Suppressor macrophage treated with lipopolysaccharide for 4 hours (primary cell): ENCODE measurements at regions not wholly inside any gene's neighbourhood (a gene's known extent, or its start where the extent isn't known, plus 50 kb on each side); places are given as distances from the start of the nearest gene placed in this dataset.

Experiments
- DNase-seq: peaks from one replicate; pipeline ENCODE4 v3.0.0-alpha.2; 2020

DNA sequence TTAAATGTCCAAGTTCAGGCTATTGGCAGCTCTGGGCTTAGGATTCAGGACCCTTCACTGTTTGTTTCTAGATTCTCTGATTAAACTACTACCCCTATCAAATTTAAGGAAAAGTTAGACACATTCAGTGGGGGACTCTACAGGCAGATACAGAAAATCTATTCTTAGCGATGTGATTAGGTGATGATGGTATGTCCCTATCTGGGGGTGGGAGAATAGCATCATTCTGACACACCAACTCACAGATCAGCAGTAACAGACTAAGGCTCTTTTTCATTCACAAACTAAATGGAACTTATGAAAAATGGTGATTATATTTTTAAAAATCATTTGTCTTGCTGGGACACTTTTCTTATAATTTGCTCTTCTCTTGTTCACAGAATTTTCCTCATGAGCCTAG is 232.9 kb upstream of the CDH2 start:
- DNase-seq = no peak

DNA sequence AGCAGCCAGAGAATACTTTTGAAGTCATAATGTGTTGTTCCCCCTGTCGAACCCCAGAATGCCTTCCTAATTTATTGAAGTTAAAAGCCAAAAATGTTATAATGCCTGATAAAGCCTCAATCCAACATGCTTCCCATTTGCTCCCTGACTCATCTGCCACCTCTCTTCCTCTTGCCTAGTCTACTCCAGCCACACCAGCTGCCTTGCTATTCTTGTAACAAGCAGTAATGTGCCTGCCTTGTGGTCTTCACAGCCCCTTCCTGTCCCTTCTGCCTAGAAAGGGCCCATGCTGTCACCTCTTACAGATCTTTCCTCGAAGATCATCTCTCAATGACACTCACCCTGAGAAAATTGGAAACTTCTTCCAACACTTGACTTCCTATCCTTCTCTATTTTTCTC is 231.6 kb upstream of the CDH2 start:
- DNase-seq = no peak

DNA sequence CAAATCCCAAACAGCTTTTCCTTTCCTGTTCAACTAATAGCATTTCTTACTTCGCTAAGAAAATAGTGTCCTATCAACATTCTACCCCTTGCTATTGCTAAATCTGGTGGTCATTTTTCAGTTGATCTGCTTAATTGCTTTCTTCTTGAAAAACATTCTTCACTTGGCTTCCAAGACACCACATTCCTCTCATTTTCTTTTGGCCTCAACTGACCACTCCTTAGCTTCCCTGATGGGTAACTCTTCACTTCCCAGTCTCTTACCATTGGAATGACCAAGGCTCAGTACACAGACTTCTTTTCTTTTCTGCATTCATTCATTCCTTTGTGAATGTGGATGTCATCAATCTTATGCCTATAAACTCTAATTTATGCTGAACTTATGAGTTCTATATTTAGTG is 230.8 kb upstream of the CDH2 start:
- DNase-seq = no peak

DNA sequence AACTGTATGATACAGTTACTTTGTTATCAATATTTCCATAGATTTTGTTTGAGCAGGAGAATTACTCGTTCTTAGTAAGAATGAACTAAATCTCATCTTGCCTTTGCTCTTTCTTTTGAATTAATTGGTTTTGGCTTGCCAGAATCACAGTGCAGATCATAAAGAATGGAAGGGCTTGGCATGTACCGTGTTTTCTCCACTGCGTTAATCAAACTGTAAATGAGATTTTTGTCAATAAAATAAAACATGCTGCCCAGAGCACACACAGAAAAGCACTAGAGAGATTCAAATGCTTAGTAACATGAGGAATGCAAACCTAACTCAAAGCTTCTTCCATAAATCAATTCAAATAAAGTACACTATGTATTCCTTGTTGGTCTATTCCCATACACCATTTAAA is 229.6 kb upstream of the CDH2 start:
- no peak for DNase-seq

DNA sequence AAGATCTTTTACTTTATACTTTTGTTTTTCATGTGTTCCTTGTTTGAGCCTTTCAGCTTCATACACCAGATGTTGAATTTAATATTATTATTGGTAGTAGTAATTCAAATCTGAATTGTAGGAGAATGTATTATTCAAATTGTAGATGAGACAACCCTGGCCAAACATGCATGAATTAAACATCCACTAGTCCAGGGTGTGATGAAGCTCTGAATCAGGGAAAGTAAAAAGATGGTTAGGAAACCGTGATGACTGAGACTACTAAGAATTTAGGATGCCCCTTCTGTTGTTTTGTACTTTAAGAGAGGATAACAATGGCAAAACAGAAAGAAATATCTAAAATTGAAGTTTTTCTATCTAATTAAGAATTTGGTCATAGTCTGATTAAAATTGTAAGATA is 227.8 kb upstream of the CDH2 start:
- DNase-seq = no peak

DNA sequence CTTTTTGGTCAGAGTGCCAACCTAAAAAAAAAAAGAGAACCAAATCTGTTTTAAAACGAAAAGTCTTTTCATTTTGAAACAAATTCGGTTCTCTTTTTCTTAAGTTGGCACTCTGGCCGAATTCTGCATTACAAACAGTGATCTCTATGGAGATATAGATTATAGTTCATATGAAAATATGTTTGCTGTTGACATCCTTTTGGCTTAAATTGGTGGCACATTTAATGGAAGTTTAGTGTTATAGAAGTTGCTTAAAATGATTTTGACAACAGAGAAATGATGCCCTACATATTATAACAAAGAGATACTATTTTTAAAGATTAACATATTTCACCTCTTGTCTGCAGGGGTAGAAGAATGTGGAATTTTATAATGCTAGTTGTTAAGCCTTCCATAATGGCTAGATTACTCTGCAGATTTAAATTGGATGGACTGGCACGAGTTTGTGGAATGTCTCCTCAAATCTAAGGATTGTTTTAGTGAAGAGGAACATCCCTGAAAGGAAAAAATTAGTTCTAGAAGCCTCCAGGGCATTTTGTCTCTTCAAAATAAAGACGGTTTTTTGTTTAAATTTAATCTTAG is 222.9 kb upstream of the CDH2 start:
- DNase-seq = no peak

DNA sequence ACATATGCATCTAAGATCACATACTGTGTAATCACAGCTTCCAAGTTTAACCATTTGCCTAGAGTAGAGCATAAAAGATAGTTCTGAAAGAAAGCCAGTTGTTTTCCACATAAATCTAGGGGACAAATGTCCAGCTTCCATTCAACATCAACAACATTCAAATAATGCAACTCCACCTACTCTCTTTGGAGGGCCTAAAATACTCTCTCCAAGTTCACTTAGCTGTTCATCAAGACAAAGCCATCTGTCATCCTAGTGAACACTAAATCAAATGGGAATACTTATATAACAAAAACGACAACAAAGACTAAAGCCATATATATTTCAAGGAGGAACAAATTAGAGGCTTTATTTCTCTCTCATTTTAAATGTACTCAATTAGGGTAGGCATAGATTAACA is 221.5 kb upstream of the CDH2 start:
- DNase-seq = no peak

DNA sequence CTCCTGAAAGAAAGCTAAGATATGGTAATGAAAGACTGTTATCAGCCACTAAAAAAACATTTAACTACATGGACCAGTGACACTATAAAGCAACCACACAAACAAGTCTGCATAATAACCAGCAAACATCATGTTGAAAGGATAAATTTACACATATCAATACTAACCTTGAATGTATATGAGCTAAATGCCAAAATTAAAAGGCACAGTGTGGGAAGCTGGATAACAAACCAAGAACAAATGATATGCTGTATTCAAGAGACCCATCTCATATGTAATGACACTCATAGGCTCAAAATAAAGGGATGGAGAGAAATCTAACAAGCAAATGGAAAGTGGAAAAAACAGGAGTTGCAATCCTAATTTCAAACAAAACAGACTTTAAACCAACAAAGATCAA is 213.1 kb upstream of the CDH2 start:
- DNase-seq = no peak

DNA sequence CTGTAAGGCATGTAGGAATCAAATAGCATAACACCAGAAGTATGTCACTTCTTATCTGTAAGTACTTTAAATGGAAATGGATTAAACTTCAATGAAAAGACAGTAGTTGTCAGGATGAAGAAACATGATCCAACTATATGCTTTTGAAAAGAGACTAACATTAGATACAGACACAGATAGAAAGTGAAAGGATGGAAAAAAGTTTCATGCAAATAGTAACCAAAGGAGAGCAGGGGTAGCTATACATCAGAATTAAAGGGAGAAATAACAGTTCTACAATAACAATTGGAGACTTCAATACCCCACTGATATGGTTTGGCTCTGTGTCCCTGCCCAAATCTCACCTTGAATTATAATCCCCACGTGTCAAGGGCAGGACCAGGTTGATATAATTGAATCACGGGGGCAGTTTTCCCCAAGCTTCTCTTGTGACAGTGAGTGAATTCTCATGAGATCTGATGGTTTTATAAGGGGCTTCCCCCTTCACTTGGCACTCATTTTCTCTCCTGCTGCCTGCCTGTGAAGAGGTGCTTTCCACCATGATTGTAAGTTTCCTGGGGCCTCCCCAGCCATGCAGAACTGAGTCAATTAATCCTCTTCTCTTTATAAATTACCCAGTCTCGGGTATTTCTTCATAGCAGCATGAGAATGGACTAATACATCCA is 205.4 kb upstream of the CDH2 start:
- no peak for DNase-seq

DNA sequence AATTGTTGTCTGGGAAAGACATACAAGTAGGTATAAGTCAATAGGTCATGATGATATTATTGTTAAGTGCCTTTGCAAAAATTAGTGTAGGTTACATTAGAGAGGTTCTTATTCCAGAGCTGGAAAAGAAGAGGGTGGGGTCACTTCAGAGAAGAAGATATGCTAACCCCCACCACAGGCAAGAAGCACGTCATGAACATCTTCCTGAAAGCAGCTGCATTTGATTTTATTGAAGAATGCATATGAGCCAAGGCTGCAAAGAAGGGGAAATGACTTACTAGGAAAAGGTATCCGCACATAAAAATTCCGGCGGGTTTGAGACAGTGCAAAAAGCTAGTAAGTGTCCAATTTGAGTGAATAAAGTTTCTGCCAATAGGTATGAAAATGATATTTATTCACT is 195.3 kb upstream of the CDH2 start:
- no peak for DNase-seq

DNA sequence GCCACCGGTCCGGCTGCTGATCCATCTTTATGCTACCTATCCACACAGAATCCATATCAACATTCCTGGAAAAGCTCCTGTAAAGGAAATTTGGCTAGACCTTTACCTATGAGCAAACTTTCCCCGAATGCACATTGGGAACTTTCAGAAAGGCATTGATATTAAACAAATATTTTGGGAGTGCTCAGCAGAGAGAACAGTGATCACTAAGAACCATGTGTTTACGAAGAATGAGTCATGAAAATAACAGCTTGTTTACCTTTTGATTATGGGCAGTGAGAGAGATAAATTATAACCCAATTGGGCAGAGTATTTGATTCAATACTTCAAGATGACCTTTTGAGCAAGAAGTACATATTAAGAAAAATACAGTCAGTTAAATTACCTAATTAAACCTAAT is 189.7 kb upstream of the CDH2 start:
- DNase-seq = no peak

DNA sequence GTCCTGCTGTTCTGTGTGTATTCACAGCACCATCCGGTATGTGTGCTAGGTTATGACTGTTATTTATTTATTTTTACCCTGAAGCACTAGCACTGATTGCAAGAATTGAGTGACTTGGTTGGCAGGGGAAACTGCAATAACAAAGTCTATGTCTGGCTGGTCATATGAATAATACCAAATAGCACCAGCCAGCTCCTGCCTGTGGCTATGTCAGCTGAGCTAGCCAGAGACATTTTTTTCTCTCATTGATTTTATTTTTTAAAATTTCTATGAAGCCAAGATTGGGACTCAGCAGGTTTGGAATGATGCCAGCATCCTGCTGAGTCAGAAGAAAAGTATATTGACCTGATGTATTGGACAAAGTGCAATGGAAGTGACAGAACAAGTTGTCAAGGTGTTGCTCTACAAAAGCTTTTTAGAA is 188.5 kb upstream of the CDH2 start:
- no peak for DNase-seq

DNA sequence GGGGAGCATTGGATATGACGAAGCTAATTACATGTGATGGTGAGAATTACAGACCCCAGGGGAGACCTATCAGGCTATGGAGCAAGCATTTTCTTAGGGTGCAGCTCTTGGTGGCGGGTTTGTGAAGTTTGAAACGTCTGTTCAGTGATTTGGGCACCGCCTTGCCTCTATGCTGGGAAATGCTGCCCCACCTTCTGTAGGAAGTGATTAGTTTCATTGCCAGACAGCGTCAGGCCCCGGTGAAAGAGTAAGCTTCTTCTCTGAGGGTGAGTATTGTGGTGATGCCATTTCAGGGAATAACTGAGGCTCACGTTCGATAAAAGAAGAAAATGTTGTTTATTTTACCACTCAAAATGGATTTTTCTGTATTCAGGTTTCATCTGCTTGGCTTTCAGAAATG is 186.2 kb upstream of the CDH2 start:
- DNase-seq = no peak

DNA sequence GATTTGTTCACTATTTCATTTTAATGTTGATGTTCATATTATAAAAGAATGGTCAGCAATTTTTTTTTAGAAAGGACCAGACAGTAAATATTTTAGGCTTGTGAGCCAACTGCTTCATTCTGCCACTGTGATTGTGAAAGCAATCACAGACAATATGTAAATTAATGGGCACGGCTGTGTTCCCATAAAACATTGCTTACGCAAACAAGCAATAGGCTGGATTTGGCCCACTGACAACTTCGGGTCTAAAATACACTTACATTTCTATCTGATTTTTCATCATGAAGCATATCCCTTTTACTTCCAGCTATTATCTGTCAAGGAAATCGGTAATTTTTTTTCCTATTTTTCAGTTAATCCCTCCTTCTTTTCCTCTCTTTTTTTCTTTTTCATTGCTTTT is 182.2 kb upstream of the CDH2 start:
- DNase-seq = no peak

DNA sequence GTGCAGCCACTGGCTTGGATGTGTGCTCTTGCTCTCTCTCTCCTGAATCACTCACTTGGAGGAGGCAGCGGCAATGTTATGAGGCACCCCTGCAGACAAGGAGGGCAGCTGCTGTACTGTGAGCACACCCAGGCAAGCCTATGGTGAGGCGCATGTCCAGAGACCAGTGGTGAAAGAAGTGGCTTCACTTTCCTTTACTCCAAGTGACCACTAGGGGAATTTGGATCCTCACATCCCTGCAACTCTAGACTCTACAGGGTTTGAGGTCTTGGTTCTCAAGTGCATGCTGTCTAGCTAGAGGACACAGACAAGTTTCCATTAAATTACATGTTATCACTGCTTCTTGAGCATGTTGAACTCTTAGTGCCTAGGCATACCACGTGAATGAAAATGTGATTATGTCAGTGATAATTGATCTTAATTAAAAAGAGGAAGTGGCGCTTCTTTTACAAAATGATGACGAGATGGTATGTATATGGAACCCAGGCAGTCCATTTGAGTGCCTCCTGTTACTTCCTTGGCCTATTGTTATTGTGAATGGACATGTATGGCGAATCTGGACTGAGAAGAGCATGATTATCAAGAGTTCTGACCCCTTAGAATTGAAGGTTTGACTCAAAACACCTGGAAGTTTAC is 181.0 kb upstream of the CDH2 start:
- DNase-seq = no peak

DNA sequence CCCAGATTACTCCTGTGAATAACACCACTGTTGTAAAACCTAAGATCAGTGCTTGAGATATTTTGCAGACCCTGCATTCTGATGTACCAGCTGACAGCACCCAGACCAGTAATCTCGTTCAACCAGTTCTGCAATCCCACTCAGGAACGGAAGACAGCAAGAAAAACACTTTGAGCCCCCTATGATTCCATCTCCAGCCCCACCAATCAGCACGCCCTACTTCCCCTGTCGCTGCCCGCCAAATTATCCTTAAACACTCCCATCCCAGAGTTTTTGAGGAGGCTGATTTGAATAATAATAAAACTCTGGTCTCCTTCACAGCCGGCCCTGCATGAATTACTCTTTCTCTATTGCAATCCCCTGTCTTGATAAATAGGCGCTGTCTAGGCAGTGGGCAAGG is 173.9 kb upstream of the CDH2 start:
- no peak for DNase-seq

DNA sequence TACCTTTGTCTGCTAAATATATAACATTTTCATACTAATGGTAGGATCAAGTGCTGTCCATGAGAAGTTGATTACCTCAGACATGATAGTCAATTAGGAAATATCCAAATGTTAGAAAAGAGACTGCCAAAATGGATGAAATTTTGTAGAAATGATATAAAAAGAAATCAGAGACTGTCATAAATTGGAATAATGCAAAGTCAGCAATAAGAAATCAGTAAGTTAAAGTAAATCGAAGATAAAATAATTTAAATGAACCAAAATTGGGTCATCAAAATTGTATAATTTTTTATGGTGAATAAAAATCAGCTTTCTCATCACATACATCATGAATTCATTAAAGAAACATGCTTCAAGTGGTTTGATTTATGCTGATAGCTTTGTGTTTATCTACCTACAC is 165.3 kb upstream of the CDH2 start:
- no peak for DNase-seq

DNA sequence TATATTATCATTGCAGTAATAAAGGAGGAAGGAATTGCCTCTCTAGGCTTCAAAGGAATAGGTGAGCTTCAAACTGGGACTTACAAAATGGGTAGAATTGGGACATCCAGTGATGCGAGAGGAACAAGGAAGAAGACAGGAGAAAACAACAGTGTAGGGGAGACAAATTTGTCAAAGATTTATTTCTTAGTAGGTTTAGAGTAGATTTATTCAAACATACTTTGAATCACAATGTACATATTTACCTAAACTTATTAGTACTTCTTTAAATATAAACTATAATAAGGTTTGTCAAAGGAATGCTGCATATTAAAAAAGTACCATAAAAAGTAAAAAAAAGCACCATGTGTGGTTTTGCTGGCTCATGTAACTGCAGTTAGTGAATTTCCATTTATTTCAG is 161.4 kb upstream of the CDH2 start:
- DNase-seq = no peak

DNA sequence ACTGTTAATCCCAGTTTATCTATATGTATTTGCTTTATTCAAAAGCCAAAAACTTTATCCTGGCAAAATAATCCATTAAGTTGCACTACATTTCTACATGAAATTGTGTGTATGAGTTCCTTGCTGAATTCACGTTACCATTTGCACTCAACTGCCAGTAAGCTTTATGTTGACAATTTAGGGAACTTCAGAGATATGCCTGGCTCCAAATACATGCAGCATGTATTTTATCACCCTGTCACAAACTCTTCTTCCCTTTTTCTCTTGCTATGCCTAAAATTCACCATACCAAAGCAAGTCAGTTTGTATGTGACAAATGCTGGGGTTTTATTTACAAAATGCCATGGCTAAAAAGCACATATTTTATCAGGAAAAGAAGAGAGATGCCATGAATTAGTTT is 157.6 kb upstream of the CDH2 start:
- DNase-seq = no peak

DNA sequence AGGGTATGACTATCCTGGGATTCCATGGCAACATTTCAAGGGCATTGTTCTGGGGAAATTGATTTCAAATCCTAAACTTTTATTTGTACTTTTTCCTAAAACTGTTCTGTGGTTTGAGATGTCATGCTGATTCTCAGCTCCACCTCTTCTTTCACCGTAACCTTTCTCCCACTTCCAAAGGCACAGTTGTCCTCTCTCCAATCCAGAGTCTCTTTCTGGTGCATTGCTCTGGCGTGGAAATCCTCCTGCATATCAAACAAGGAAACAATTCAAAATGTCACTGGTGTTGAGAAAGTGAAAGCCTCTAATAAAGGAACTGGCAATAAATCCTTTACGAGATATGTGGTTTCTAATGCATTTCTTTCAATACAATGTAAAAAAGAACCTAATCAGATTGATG is 155.1 kb upstream of the CDH2 start:
- DNase-seq = no peak

DNA sequence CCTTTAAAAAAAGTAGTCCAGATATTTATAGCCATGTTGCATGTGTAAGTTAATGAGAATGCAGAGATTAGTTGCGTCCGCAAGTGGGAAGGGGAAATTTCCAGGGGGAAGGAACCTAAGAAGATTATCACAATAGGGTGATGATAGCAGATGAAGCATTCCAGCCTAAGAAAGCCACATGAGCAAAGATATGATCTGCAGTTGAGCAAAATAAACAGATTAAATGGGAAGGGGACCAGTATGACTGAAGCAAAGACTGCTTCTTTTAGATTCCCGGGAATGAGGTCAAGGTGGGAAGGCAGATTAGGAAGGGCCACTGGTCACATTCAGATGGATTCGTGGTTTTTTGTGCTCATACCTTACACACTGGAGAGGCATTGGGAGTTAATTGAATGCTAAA is 154.6 kb upstream of the CDH2 start:
- DNase-seq = no peak

DNA sequence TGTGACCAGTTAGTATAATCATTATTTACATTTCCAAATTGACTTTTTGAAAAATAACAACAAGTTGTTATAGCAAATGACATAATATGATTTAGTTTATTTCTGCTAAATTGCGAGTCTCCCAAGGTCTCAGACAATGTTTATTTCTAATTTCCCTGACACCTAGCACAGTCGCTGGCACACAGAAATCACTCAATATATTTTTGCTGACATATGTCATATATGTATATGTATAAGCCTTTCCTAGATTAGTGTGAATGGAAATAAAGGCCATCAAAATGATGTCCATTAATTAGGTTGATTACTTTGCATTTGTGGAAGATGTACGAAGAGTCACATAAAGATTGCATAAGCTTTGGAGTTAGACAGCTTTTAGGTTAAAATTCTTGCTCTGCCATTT is 136.7 kb upstream of the CDH2 start:
- DNase-seq = no peak

DNA sequence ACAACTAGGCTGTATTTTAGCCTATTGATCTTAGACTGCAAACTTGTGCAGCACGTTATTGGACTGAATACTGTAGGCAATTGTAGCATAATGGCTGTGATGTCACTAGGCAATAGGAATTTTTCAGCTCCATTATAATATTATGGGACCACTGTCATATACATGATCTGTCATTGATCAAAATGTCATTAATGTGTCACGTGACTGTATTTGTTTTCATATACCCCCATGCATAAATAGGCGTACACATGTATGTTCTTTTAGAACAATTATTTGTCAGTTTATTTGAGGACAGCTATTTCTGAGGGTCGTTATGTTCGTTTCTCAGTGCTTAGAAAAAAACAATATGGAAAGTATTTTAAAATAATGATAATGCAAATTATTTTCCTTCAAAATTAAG is 111.9 kb upstream of the CDH2 start:
- no peak for DNase-seq

DNA sequence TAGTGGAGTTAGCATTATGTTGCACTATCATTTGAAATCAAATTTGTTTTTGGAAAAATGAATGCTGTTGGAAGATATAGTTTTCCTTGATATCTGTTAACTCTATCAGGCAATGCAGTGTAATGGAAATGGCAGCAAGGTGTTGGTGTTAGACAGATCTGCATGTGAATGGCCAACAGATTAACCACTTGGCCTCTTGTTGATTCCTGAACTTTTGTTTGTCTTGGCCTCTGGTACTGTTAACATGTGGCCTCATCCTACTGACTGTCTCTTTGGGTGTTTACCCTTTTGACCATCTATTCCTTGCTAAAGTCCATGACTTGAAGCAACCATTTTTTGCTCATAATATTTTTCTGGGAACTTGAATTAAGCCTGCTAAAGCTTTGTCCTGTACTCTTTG is 110.2 kb upstream of the CDH2 start:
- no peak for DNase-seq

DNA sequence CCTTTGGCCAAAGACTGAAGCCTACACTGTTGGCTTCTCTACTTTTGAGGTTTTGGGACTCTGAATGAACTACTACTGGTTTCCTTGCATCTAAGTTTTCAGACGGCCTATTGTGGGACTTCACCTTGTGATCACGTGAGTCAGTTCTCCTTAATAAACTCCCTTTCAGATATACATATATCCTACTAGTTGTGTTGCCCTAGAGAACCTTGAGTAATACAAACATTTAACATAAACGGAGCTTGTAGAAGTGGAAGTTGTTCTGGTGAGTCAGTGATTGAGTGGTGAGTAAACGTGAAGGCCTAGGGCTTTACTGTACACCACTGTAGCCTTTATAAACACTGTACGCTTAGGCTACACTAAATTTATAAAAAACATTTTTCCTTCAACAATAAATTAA is 107.2 kb upstream of the CDH2 start:
- no peak for DNase-seq
